ENCODE measurements at regions not wholly inside any gene's neighbourhood (a gene's known extent, or its start where the extent isn't known, plus 50 kb on each side); places are given as distances from the start of the nearest gene placed in this dataset.

- TF ChIP-seq EZH2phosphoT487 (IDR thresholded peaks at IDR 0.05; ENCODE audit: low read length) (no peak), CTCF (IDR thresholded peaks at IDR 0.05; ENCODE audit: low read length) (no peak), EZH2 (optimal IDR thresholded peaks at IDR 0.05; ENCODE audit: low read depth, low read length) (no peak)
These were observed 357.5 kb upstream of the RUNX1 start for GRCh38 chr21:35406635-35407034.
